Embryonic facial prominence (tissue), 1 donor: ENCODE measurements at regions not wholly inside any gene's neighbourhood (a gene's known extent, or its start where the extent isn't known, plus 50 kb on each side); places are given as distances from the start of the nearest gene placed in this dataset.
"Not testable (repeated sequence)": the region's sequence is repeated elsewhere in the genome, so short reads cannot be mapped to it uniquely, and the experiment has no call there.

ENCODE experiments used
- DNase-seq: peaks from one replicate; pipeline ENCODE4 v3.0.0-alpha.2; 2016; ENCODE audit errors: extremely low spot score

GRCh38 chr6:131427434-131428058 lies 145.5 kb upstream of the ARG1 start:
- no peak for DNase-seq

GRCh38 chr6:131430531-131430930 lies 142.5 kb upstream of the ARG1 start:
- no peak for DNase-seq

GRCh38 chr6:131431718-131432117 lies 141.3 kb upstream of the ARG1 start:
- no peak for DNase-seq

- no peak for DNase-seq
These were observed 139.1 kb upstream of the ARG1 start for GRCh38 chr6:131433927-131434326.

- DNase-seq = no peak
These were observed 136.7 kb upstream of the ARG1 start for GRCh38 chr6:131436358-131436757.

GRCh38 chr6:131443014-131443413 lies 130.0 kb upstream of the ARG1 start:
- no peak for DNase-seq

GRCh38 chr6:131443514-131443913 lies 129.5 kb upstream of the ARG1 start:
- DNase-seq = no peak

GRCh38 chr6:131445356-131445755 lies 127.7 kb upstream of the ARG1 start:
- DNase-seq = not testable (repeated sequence)

GRCh38 chr6:131450861-131451260 lies 122.2 kb upstream of the ARG1 start:
- no peak for DNase-seq

GRCh38 chr6:131451321-131452144 lies 121.5 kb upstream of the ARG1 start:
- DNase-seq = no peak

GRCh38 chr6:131453803-131454202 lies 119.2 kb upstream of the ARG1 start:
- DNase-seq = no peak

- no peak for DNase-seq
These were observed 116.5 kb upstream of the ARG1 start for GRCh38 chr6:131456565-131456964.

GRCh38 chr6:131459005-131459404 lies 114.0 kb upstream of the ARG1 start:
- no peak for DNase-seq

GRCh38 chr6:131460614-131461000 lies 112.4 kb upstream of the ARG1 start:
- DNase-seq = no peak

GRCh38 chr6:131469130-131469529 lies 103.9 kb upstream of the ARG1 start:
- DNase-seq = no peak

- no peak for DNase-seq
These were observed 102.5 kb upstream of the ARG1 start for GRCh38 chr6:131470534-131470933.

GRCh38 chr6:131471331-131471730 lies 101.7 kb upstream of the ARG1 start:
- no peak for DNase-seq

- not testable (repeated sequence) for DNase-seq
These were observed 99.7 kb upstream of the ARG1 start for GRCh38 chr6:131473303-131473702.

- DNase-seq = no peak
These were observed 96.7 kb upstream of the ARG1 start for GRCh38 chr6:131476362-131476761.

GRCh38 chr6:131478740-131479211 lies 94.2 kb upstream of the ARG1 start:
- DNase-seq = not testable (repeated sequence)

- DNase-seq = no peak
These were observed 86.4 kb upstream of the ARG1 start for GRCh38 chr6:131486608-131487007.

- no peak for DNase-seq
These were observed 84.2 kb upstream of the ARG1 start for GRCh38 chr6:131488780-131489179.

GRCh38 chr6:131490441-131490840 lies 82.6 kb upstream of the ARG1 start:
- no peak for DNase-seq
